Activated CD4-positive, alpha-beta memory T cell treated with anti-CD3 and anti-CD28 coated beads for 36 hours (primary cell): ENCODE measurements at regions not wholly inside any gene's neighbourhood (a gene's known extent, or its start where the extent isn't known, plus 50 kb on each side); places are given as distances from the start of the nearest gene placed in this dataset.

Experiments used
- CTCF ChIA-PET: fragments of 350-600 bp; sonication (Branson Sonifier 250); formaldehyde crosslinking; loops from one replicate; lab custom pipeline; 2021; ENCODE audit warnings: antibody characterized with exemption, inconsistent platforms; lab: Charles Lee
- POLR2A ChIA-PET: fragments of 350-600 bp; sonication (Branson Sonifier 250); formaldehyde crosslinking; loops from one replicate; lab custom pipeline; 2021; ENCODE audit warnings: antibody characterized with exemption; lab: Charles Lee
- DNase-seq: peaks from one replicate; pipeline ENCODE4 v3.0.0-alpha.2; 2020
- H3K27ac Mint-ChIP-seq: one replicate; pipeline ENCODE4 v1.8.0; 2021; ENCODE audit warnings: mixed read lengths
- H3K27me3 Mint-ChIP-seq: one replicate; pipeline ENCODE4 v1.8.0; 2021; ENCODE audit warnings: mixed read lengths
- H3K36me3 Mint-ChIP-seq: one replicate; pipeline ENCODE4 v1.8.0; 2021; ENCODE audit warnings: mixed read lengths
- H3K4me1 Mint-ChIP-seq: one replicate; pipeline ENCODE4 v1.8.0; 2021; ENCODE audit warnings: low read depth, mixed read lengths
- H3K4me3 Mint-ChIP-seq: one replicate; pipeline ENCODE4 v1.8.0; 2021; ENCODE audit warnings: mild to moderate bottlenecking, mixed read lengths
- H3K9me3 Mint-ChIP-seq: one replicate; pipeline ENCODE4 v1.8.0; 2021; ENCODE audit warnings: mixed read lengths
- intact Hi-C: fragments of 100-400 bp; cut with micrococcal nuclease; formaldehyde crosslinking; loops from one replicate; pipeline ENCODE4 v1.15.1; 2023

DNA sequence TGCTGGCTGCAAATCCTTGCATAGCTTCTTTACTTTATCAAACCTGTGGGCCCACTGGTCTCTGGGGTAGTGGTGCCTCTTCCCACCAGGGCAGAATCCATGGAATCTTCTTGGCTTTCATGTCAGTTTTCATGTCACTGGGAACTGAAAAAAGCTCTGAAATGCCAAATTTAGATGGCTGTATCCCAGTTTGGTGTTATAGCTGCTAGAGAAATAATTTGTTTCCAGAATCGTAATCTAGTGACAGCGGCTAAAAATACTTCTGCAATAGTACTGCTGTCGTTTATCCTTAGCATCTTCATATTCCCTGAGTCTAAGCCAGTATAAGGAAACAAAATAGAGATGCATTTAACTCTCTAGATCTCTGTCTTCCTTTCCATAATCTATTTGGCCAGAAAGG is 983.4 kb upstream of the FAT3 start:
- Mint-ChIP-seq H3K36me3 (no peaks in the 10 kb centered on the region), H3K27ac (no peak overlapping the region), H3K4me3 (no peak overlapping the region), H3K27me3 (no peaks in the 10 kb centered on the region), H3K4me1 (no peaks in the 10 kb centered on the region), H3K9me3 (no peaks in the 10 kb centered on the region)
- POLR2A ChIA-PET: no interaction called here
- CTCF ChIA-PET: no interaction called here
- DNase-seq: no peak
- intact Hi-C loops: no loop called here

DNA sequence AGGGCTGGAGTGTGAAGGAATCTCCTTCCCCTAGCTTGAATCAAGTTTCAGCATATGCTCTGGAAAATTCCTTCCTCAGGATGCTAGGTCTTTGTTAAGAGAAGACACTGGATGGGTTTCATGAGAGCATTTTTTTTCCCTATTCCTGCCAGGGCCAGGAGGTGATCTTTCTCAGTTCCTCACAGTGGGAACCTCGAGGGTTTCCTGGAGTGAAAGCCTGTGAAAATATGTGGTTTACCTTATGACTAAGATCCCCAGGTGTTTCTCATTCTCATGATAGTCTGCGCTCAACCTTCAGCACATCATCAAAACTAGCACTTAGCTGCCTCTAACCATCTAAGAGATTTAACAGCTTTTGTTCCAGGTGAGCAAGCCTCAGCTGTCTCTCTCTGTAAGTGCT is 985.3 kb upstream of the FAT3 start:
- H3K27me3 Mint-ChIP-seq: no peaks in the 10 kb centered on the region
- H3K36me3 Mint-ChIP-seq: no peaks in the 10 kb centered on the region
- no peak overlapping the region for H3K27ac Mint-ChIP-seq
- H3K4me1 Mint-ChIP-seq: no peaks in the 10 kb centered on the region
- no peak overlapping the region for H3K4me3 Mint-ChIP-seq
- DNase-seq: no peak
- ChIA-PET POLR2A (no interaction called here), CTCF (no interaction called here)
- intact Hi-C loops: no loop called here
- H3K9me3 Mint-ChIP-seq: peaks cover 2% of the 10 kb centered on the region

GRCh38 chr11:91231226-91231625 is 993.4 kb upstream of the FAT3 start:
- Mint-ChIP-seq H3K36me3 (no peaks in the 10 kb centered on the region), H3K27ac (no peak overlapping the region), H3K27me3 (no peaks in the 10 kb centered on the region), H3K4me1 (no peaks in the 10 kb centered on the region), H3K4me3 (no peak overlapping the region), H3K9me3 (peaks cover 8% of the 10 kb centered on the region)
- no peak for DNase-seq
- CTCF ChIA-PET: no interaction called here
- intact Hi-C loops: no loop called here
- POLR2A ChIA-PET: no interaction called here

- H3K4me3 Mint-ChIP-seq: no peak overlapping the region
- intact Hi-C loops: no loop called here
- ChIA-PET POLR2A (no interaction called here), CTCF (no interaction called here)
- no peaks in the 10 kb centered on the region for H3K27me3 Mint-ChIP-seq
- H3K36me3 Mint-ChIP-seq: no peaks in the 10 kb centered on the region
- H3K27ac Mint-ChIP-seq: no peak overlapping the region
- peaks cover 9% of the 10 kb centered on the region for H3K9me3 Mint-ChIP-seq
- H3K4me1 Mint-ChIP-seq: no peaks in the 10 kb centered on the region
- DNase-seq: no peak
These were observed 994.0 kb upstream of the FAT3 start for GRCh38 chr11:91230647-91231046.

DNA sequence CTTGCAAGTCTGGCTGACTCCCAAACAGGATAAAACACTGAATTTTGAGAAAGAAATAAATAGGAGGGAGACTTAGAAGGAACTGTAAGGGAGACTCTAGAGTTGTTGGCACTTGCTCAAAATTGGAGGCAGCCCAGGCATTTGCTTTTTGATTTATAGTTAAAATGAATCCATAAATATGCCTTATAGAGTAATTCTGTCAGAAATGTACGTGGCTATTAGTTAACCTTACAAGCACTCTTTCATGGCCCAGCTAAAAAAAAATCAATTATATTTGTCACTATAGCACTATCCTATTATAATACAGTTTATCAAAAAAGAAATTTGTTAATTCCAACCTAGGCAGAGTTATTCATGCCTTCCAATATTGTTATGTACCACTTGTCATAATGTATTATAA is 1000.0 kb upstream of the CHORDC1 start:
- Mint-ChIP-seq H3K27me3 (no peaks in the 10 kb centered on the region), H3K27ac (no peak overlapping the region), H3K4me3 (no peak overlapping the region), H3K9me3 (peaks cover 10% of the 10 kb centered on the region), H3K36me3 (no peaks in the 10 kb centered on the region), H3K4me1 (no peaks in the 10 kb centered on the region)
- POLR2A ChIA-PET: no interaction called here
- DNase-seq: no peak
- CTCF ChIA-PET: no interaction called here
- intact Hi-C loops: no loop called here

GRCh38 chr11:91220476-91221202 is 997.8 kb upstream of the CHORDC1 start:
- H3K4me3 Mint-ChIP-seq: no peak overlapping the region
- H3K36me3 Mint-ChIP-seq: no peaks in the 10 kb centered on the region
- peaks cover 4% of the 10 kb centered on the region for H3K9me3 Mint-ChIP-seq
- no peaks in the 10 kb centered on the region for H3K27me3 Mint-ChIP-seq
- no peak overlapping the region for H3K27ac Mint-ChIP-seq
- no peaks in the 10 kb centered on the region for H3K4me1 Mint-ChIP-seq
- ChIA-PET CTCF (no interaction called here), POLR2A (no interaction called here)
- no peak for DNase-seq
- intact Hi-C loops: no loop called here

DNA sequence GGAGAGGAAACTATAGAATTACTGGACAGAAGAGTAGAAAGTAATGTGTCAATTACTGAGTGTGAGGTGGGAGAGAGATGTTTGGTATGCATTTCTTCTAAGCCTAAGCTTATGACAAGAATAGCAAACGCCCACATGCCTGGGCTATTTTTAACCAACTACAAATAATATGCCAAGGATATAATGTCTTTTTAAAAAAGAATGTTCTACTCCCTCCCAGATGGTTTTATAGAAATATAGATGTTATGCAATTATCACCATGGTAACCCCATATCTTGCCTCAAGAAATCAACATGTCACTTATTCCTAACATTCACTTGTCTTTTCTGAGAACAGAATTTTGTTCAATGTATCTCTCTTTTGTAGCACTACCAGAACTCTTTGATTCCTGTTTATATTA is 996.7 kb upstream of the CHORDC1 start:
- no peaks in the 10 kb centered on the region for H3K4me1 Mint-ChIP-seq
- no peak for DNase-seq
- no peaks in the 10 kb centered on the region for H3K27me3 Mint-ChIP-seq
- no peaks in the 10 kb centered on the region for H3K36me3 Mint-ChIP-seq
- peaks cover 2% of the 10 kb centered on the region for H3K9me3 Mint-ChIP-seq
- POLR2A ChIA-PET: no interaction called here
- H3K4me3 Mint-ChIP-seq: no peak overlapping the region
- CTCF ChIA-PET: no interaction called here
- intact Hi-C loops: no loop called here
- H3K27ac Mint-ChIP-seq: no peak overlapping the region

- POLR2A ChIA-PET: no interaction called here
- Mint-ChIP-seq H3K27me3 (no peaks in the 10 kb centered on the region), H3K9me3 (no peaks in the 10 kb centered on the region), H3K36me3 (no peaks in the 10 kb centered on the region), H3K4me3 (no peak overlapping the region), H3K27ac (no peak overlapping the region), H3K4me1 (no peaks in the 10 kb centered on the region)
- CTCF ChIA-PET: no interaction called here
- DNase-seq: no peak
- intact Hi-C loops: no loop called here
These were observed 986.9 kb upstream of the CHORDC1 start for GRCh38 chr11:91209751-91210150.

GRCh38 chr11:91209306-91209705 is 986.5 kb upstream of the CHORDC1 start:
- POLR2A ChIA-PET: no interaction called here
- H3K9me3 Mint-ChIP-seq: no peaks in the 10 kb centered on the region

DNA sequence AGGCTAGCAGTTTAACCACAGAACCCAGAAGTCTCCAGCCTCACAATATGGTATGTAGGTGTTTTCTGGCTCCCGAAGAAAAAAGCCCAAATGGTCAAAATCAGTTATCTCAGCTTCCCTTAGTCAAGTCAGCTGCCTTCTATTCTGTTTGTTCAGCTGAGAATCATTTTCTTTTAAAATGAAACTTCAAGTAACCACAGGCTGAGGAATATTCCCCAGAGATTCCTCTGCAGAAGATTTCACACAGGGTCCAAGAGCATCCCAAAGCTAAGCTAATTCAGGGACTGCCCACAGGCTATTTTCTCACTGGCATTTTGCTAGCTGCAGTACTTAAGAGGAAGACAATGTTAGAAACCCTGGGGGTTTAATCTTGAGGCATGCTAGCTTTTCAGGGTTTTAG is 977.0 kb upstream of the CHORDC1 start:
- ChIA-PET POLR2A (no interaction called here), CTCF (no interaction called here)
- peaks cover 4% of the 10 kb centered on the region for H3K9me3 Mint-ChIP-seq
- no peak overlapping the region for H3K27ac Mint-ChIP-seq
- H3K4me1 Mint-ChIP-seq: no peaks in the 10 kb centered on the region
- H3K4me3 Mint-ChIP-seq: no peak overlapping the region
- H3K27me3 Mint-ChIP-seq: no peaks in the 10 kb centered on the region
- intact Hi-C loops: no loop called here
- no peak for DNase-seq
- no peaks in the 10 kb centered on the region for H3K36me3 Mint-ChIP-seq

More at GRCh38 chr11:91209306-91209705, 986.5 kb upstream of the CHORDC1 start:
- no peak for DNase-seq
- CTCF ChIA-PET: no interaction called here
- H3K4me3 Mint-ChIP-seq: no peak overlapping the region
- H3K27ac Mint-ChIP-seq: no peak overlapping the region
- no peaks in the 10 kb centered on the region for H3K4me1 Mint-ChIP-seq
- H3K27me3 Mint-ChIP-seq: no peaks in the 10 kb centered on the region
- intact Hi-C loops: no loop called here
- no peaks in the 10 kb centered on the region for H3K36me3 Mint-ChIP-seq

DNA sequence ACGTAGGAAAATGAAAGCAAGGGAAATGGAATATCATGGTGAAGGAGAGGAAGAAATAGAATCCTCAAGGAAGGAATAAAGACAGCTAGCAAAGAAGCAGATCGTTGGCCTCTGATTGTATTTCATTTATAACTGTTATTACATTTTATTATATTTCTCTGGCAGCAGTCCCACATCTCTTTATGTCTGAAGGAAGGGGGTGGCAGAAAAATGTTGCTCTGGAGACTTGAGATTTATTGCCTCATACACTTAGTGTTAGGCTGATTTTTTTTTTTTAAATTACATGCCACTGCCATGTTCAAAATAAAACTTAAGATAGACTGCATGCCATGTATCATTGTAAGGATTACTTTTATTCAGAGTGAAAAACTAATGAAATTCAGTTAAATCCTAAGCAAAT is 971.7 kb upstream of the CHORDC1 start:
- no peaks in the 10 kb centered on the region for H3K27me3 Mint-ChIP-seq
- H3K27ac Mint-ChIP-seq: no peak overlapping the region
- ChIA-PET CTCF (no interaction called here), POLR2A (no interaction called here)
- DNase-seq: no peak
- H3K4me1 Mint-ChIP-seq: no peaks in the 10 kb centered on the region
- no peaks in the 10 kb centered on the region for H3K36me3 Mint-ChIP-seq
- intact Hi-C loops: no loop called here
- H3K4me3 Mint-ChIP-seq: no peak overlapping the region
- H3K9me3 Mint-ChIP-seq: peaks cover 4% of the 10 kb centered on the region

GRCh38 chr11:91188484-91188883 is 965.6 kb upstream of the CHORDC1 start:
- no peaks in the 10 kb centered on the region for H3K4me1 Mint-ChIP-seq
- intact Hi-C loops: no loop called here
- no peaks in the 10 kb centered on the region for H3K27me3 Mint-ChIP-seq
- ChIA-PET POLR2A (no interaction called here), CTCF (no interaction called here)
- peaks cover 4% of the 10 kb centered on the region for H3K9me3 Mint-ChIP-seq
- no peak overlapping the region for H3K4me3 Mint-ChIP-seq
- H3K27ac Mint-ChIP-seq: no peak overlapping the region
- H3K36me3 Mint-ChIP-seq: no peaks in the 10 kb centered on the region
- no peak for DNase-seq

DNA sequence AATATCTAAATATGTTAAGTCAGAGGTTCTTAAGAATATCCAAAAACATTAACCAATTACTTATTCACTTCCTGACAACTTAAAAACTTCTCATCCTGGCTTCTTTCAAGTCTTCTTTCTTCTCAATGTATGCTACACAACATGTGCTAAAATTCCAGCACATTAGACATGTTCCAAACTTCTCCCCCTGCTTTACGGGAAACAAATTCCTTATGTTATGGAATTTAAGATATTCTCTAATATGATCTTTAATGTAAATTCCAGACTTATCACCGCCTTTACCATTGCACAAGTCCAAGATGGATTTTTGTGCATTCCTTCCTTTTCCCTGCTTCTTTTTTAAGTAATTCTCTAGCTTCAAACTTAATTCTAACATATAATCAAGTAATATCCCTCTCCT is 964.5 kb upstream of the CHORDC1 start:
- Mint-ChIP-seq H3K27me3 (no peaks in the 10 kb centered on the region), H3K9me3 (peaks cover 9% of the 10 kb centered on the region), H3K27ac (no peak overlapping the region), H3K4me1 (no peaks in the 10 kb centered on the region), H3K36me3 (no peaks in the 10 kb centered on the region), H3K4me3 (no peak overlapping the region)
- CTCF ChIA-PET: no interaction called here
- POLR2A ChIA-PET: no interaction called here
- intact Hi-C loops: no loop called here
- DNase-seq: no peak
